ENCODE measurements at regions not wholly inside any gene's neighbourhood (a gene's known extent, or its start where the extent isn't known, plus 50 kb on each side); places are given as distances from the start of the nearest gene placed in this dataset.

GRCh38 chr2:3948191-3948590 lies 244.8 kb downstream of the DCDC2C start:
- TF ChIP-seq, protein P1, sequence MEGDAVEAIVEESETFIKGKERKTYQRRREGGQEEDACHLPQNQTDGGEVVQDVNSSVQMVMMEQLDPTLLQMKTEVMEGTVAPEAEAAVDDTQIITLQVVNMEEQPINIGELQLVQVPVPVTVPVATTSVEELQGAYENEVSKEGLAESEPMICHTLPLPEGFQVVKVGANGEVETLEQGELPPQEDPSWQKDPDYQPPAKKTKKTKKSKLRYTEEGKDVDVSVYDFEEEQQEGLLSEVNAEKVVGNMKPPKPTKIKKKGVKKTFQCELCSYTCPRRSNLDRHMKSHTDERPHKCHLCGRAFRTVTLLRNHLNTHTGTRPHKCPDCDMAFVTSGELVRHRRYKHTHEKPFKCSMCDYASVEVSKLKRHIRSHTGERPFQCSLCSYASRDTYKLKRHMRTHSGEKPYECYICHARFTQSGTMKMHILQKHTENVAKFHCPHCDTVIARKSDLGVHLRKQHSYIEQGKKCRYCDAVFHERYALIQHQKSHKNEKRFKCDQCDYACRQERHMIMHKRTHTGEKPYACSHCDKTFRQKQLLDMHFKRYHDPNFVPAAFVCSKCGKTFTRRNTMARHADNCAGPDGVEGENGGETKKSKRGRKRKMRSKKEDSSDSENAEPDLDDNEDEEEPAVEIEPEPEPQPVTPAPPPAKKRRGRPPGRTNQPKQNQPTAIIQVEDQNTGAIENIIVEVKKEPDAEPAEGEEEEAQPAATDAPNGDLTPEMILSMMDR (IDR thresholded peaks at IDR 0.05): no peak
- TF ChIP-seq POLR2A (IDR thresholded peaks at IDR 0.05; ENCODE audit: low read length) (no peak), BHLHE40 (IDR thresholded peaks at IDR 0.05; ENCODE audit: low read depth, low read length) (no peak)
